ENCODE measurements at regions not wholly inside any gene's neighbourhood (a gene's known extent, or its start where the extent isn't known, plus 50 kb on each side); places are given as distances from the start of the nearest gene placed in this dataset.

- TF ChIP-seq, protein P1, sequence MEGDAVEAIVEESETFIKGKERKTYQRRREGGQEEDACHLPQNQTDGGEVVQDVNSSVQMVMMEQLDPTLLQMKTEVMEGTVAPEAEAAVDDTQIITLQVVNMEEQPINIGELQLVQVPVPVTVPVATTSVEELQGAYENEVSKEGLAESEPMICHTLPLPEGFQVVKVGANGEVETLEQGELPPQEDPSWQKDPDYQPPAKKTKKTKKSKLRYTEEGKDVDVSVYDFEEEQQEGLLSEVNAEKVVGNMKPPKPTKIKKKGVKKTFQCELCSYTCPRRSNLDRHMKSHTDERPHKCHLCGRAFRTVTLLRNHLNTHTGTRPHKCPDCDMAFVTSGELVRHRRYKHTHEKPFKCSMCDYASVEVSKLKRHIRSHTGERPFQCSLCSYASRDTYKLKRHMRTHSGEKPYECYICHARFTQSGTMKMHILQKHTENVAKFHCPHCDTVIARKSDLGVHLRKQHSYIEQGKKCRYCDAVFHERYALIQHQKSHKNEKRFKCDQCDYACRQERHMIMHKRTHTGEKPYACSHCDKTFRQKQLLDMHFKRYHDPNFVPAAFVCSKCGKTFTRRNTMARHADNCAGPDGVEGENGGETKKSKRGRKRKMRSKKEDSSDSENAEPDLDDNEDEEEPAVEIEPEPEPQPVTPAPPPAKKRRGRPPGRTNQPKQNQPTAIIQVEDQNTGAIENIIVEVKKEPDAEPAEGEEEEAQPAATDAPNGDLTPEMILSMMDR (IDR thresholded peaks at IDR 0.05) = no peak
- TF ChIP-seq POLR2A (IDR thresholded peaks at IDR 0.05) = no peak
Measured at GRCh38 chr5:96248131-96248530, 184.9 kb downstream of the PCSK1 start.
